Head of caudate nucleus (tissue), 42 donors: ENCODE measurements at regions not wholly inside any gene's neighbourhood (a gene's known extent, or its start where the extent isn't known, plus 50 kb on each side); places are given as distances from the start of the nearest gene placed in this dataset.

Experiments used
- DNase-seq, 42 donors: peaks; one replicate each; pipeline versions ENCODE4 v3.0.0 to v3.0.0-alpha.2; 2020 to 2021; ENCODE audit warnings: mixed read lengths in 7 of 42
- intact Hi-C: fragments of 100-400 bp; cut with DNase I; formaldehyde crosslinking; loops from one replicate; pipeline ENCODE4 v1.15.0; 2022

GRCh38 chr3:6074952-6075351 is 786.0 kb upstream of the GRM7 start:
- intact Hi-C loops: no loop called here
- no peak for DNase-seq

- no peak for DNase-seq
- intact Hi-C loops: no loop called here
Measured at GRCh38 chr3:6078436-6078835, 782.5 kb upstream of the GRM7 start.

- intact Hi-C loops: no loop called here
- no peak for DNase-seq
Measured at GRCh38 chr3:6079011-6079410, 781.9 kb upstream of the GRM7 start.

DNA sequence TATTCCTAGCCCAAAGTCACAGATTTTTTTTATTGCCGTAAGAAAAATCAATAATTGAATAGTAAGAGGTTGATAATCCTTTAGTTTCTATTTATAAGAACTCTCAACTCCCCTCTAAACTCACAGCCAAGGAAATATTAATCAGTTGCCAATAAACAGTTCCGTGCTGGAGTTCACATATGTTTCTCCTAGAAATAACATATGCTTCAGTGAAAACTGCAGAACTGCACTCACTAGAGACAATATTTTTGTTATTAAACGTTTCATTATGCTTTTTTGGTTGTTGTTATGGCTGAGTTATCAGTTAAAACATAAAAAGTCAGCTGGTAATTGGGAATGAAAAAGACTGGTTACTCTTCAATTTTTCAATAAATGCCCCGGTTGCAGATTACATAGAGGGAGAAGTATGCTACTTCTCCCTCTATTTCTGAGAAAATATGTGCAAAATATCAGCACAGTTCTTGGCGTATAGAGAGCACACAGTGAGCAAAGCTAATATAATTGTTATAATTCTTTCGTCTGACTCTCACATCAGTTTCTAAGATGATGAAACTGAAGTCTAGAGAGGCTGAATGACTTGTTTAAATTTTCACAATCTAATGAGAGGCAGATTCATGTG is 781.2 kb upstream of the GRM7 start:
- intact Hi-C loops: no loop called here

GRCh38 chr3:6088433-6088832 is 772.5 kb upstream of the GRM7 start:
- intact Hi-C loops: no loop called here
- DNase-seq: no peak

More for the DNA sequence above, 781.2 kb upstream of the GRM7 start:
- DNase-seq: no peak

DNA sequence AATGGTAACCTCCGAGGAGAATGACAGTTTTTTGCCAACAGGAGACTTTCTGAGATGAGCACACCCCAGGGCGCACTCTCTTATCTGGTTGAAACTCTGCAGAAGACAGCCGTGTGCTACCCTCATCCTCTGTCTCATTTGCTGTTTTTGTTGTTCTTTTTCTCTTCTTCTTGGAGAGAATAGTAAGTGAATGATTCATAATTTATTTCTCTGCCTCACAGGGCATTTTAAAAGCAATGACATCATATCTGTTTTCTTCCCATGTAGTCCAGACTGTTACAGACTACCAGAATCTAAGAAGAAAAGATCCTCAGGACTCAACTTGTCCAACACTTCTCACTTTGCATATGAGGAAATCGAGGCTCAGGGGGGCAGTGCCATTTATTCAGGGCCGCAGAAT is 771.1 kb upstream of the GRM7 start:
- intact Hi-C loops: no loop called here
- no peak for DNase-seq

DNA sequence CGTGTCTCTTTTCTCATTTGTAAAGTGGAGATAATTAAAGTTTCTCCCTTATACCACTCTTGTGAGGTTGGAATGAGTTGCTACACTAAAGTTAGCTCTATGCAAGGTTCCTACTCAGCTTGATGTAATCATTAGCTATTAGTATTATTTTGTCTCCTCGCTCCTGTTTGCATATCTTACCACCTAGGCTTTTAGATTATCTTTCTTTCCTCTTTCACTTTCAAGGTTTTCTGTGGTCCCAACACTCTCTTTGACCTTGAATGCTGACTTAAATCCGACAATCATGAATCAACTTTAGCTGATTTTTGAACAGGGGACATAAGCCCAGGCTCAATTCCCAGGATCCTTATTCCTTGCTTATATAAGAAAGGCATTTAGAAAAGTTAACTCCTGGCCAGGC is 769.7 kb upstream of the GRM7 start:
- intact Hi-C loops: no loop called here
- no peak for DNase-seq

DNA sequence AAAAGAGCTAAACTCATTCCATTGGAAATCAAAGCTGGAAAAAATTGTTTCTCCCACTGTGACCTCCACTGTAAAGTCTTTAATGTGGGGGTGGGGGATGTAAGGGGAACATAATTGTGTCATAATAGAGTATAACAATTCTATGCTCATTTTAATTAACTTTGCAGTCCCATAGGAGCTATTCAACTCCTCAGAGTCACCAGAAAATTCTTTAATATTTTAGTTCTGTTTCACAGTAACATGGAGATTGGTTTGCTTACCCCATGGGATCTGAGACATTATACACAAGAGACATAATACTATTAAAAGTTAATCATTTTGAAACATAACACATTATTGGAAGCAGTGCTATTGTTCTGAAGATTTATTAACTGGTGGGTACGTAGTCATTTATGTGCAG is 765.9 kb upstream of the GRM7 start:
- DNase-seq: no peak
- intact Hi-C loops: no loop called here

DNA sequence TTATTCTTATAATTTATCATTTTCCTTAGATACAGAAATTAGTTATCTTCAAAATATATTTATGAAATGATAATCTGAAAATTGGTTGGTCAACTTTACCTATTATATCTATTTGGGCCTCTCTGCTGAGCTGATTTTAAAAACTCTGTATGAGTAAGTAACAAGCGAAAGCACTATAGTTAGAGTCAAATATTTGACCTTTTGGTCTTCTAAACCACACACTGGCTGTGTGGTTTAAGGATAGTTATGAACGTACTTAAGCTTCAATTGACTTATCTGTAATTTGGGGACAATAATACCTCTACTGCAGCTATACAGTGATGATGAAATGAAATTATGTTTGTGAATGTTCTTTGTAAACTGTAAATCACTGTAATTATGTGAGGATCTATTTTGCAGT is 763.9 kb upstream of the GRM7 start:
- no peak for DNase-seq
- intact Hi-C loops: no loop called here

DNA sequence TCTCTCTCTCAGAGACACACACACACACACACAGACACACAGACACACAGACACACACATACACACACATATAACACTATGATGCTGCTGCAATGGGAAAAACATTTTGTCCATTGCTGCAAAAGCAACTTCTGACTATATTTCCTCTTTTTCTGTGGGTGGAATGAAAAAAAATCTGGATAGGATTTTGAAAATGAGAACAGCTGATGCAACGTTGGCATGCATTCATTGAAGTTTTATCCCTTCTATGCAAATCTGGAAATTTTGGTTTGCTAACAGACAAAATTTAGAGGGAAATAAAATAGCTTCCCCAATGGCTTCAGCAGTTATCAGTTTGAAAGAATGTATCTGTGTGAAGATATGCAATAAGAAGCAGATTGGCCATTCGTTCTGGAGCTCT is 763.4 kb upstream of the GRM7 start:
- intact Hi-C loops: no loop called here
- no peak for DNase-seq

DNA sequence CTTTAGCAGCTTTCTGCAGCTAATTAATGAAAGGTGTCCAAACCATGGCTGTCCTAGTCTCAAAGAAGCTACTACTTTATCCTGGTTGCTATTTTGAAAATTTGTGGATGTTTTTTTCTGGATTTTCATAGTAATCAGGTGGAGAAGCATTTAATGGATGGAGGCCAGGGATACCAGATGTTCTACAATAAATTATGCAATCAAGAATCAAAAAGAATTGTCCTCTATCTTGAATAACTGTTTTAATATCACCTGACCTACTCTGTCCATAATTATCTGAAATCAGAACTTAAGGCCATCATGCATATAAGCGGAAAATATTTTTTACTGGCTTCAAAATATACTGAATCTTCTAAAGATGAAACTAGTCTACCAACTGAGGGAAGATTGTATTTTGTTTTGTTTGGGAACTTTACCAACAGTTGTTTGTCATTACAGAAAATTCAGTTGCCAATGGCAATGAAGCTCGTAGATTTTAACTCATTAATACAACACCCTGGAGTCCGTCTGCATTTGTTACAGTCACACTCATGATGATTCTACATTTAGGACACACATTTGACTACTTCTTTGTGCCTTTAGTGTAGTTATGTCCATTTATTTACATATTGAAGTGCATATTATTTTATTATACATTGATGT is 762.3 kb upstream of the GRM7 start:
- intact Hi-C loops: no loop called here
- DNase-seq: no peak

DNA sequence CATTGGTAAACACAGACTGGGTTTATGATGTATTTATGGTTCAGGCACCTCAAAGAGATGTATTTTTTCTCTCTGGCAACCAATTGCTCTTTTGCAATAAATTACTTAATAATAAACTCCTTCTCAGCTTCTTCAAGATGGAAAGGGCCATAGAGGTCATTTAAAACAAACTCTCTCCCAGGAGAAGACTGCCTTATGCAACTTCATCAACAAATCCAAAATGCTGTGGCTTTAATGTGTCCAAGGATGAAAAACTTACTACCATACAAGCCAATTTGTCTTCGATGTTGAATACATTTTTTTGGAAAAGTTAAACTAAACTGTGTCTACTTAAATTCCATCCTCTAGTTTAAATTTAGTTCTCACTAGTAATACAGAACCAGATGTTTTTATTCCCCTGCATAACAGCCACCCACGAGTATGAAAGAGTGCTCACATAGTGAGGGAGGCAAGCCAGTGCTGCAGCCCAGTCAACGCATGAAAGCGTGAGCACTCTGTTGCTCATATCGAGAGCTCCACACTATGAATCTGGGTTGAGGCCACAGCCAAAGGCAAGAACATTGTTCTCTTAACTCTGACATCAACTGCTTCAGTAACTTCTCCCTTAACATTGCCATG is 761.3 kb upstream of the GRM7 start:
- intact Hi-C loops: no loop called here
- peak in 1 of 42 donors; percentile 6 for DNase-seq

DNA sequence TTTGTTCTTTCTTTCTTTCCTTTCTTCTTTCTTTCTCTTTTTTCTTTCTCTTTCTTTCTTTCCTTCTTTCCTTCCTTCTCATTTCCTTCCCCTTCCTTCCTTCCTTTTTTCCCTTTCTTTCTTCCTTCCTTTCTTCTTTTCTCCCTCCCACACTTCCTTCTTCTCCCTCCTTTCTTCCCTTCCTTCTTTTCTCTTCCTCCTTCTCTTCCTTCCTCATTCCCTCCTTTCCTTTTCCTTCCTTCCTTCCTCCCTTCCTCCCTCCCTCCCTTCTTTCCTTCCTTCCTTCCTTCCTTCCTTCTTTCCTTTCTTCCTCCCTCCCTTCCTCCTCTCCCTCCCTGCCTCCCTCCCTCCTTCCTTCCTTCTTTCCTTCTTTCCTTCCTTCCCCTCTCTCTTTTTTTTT is 755.7 kb upstream of the GRM7 start:
- intact Hi-C loops: no loop called here
- DNase-seq: no peak

- DNase-seq: no peak
- intact Hi-C loops: no loop called here
Measured at GRCh38 chr3:6108957-6109356, 752.0 kb upstream of the GRM7 start.

- DNase-seq: no peak
- intact Hi-C loops: no loop called here
Measured at GRCh38 chr3:6110451-6110850, 750.5 kb upstream of the GRM7 start.

- no peak for DNase-seq
- intact Hi-C loops: no loop called here
Measured at GRCh38 chr3:6112546-6112945, 748.4 kb upstream of the GRM7 start.

DNA sequence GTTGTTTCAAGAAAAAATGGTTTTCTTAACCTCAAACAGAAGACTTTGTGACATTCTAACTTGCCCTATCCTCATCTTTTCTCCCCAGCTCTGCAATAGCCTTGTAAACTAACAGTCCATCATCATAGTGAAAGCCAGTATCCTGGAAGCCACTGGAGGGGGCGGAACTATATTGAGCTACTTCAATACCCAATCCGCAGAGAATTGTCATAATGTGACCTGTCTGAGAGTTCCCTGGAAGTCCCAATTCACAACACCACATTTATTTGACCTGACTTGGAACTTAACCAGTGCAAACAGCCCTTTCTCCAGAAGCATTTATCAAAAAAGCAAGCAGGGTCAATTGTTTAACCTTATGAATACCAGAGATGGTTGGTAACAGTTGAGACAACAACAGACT is 747.6 kb upstream of the GRM7 start:
- intact Hi-C loops: no loop called here
- no peak for DNase-seq

- no peak for DNase-seq
- intact Hi-C loops: no loop called here
Measured at GRCh38 chr3:6119367-6119766, 741.5 kb upstream of the GRM7 start.

DNA sequence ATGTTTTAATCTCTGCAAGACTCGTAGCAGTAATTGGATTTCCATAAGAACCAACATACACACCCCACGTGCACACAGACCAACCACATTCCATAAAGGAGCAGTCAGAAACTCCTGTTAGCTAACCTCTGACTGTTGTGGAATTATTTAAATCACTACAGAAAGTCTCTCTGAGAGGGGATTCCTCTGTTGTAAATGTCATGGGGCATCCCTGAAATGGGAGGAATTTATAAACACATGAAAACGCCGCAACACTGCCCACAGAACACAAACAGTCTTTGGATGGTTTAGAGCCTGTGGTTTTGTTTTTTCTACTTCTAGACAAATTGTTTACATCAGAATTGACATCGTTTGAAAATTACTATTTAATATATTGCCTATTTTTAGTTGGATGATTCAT is 740.1 kb upstream of the GRM7 start:
- intact Hi-C loops: no loop called here
- DNase-seq: no peak

GRCh38 chr3:6124875-6125274 is 736.0 kb upstream of the GRM7 start:
- no peak for DNase-seq
- intact Hi-C loops: no loop called here

DNA sequence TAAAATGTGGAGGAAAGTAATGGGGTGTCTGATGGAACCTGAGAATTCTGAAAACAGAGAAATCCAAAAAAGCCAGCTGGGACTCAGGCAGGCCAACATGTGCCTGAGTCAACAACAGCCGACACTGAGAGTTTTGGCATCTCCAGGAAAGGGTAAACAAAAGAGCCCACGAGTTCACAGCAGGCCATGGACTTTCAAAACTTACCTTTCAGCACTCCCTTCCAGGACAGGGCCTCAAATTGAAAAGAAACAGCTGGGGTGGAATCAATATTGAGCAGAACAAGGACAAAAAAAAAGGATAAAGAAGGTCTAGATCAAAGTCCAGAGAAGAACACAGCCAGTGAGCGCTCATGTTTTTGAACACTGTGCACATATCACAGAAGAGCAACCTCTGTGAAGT is 735.4 kb upstream of the GRM7 start:
- no peak for DNase-seq
- intact Hi-C loops: no loop called here
